ENCODE measurements at regions not wholly inside any gene's neighbourhood (a gene's known extent, or its start where the extent isn't known, plus 50 kb on each side); places are given as distances from the start of the nearest gene placed in this dataset.

GRCh38 chr6:167491438-167492099 is 166.7 kb downstream of the TTLL2 start:
- TF ChIP-seq CTCF (IDR thresholded peaks at IDR 0.05; ENCODE audit: borderline replicate concordance, extremely low read depth, low read length, poor library complexity, severe bottlenecking) (no peak), EZH2 (IDR thresholded peaks at IDR 0.05; ENCODE audit: borderline replicate concordance, low read depth, low read length, severe bottlenecking) (no peak)
